Colonic mucosa (tissue), 4 donors: ENCODE measurements at regions not wholly inside any gene's neighbourhood (a gene's known extent, or its start where the extent isn't known, plus 50 kb on each side); places are given as distances from the start of the nearest gene placed in this dataset.
"Not testable (repeated sequence)": the region's sequence is repeated elsewhere in the genome, so short reads cannot be mapped to it uniquely, and the experiment has no call there.

ENCODE experiments used
- DNase-seq: peaks from one replicate; pipeline ENCODE4 v3.0.0-alpha.2; 2020
- H3K27ac ChIP-seq: fragments of 200-600 bp; one replicate; pipeline ENCODE4 v1.8.0; 2021
- H3K27me3 ChIP-seq: fragments of 200-600 bp; one replicate; pipeline ENCODE4 v1.8.0; 2021
- H3K36me3 ChIP-seq: fragments of 200-600 bp; one replicate; pipeline ENCODE4 v1.8.0; 2021
- H3K4me1 ChIP-seq: fragments of 200-600 bp; one replicate; pipeline ENCODE4 v1.8.0; 2021; ENCODE audit warnings: mild to moderate bottlenecking
- H3K4me3 ChIP-seq: fragments of 200-600 bp; one replicate; pipeline ENCODE4 v1.8.0; 2021
- H3K9ac ChIP-seq, 2 donors: one replicate each; pipeline ENCODE4 v1.7.0; 2013; ENCODE audit warnings: control low read depth in 2 of 2, low read depth in 2 of 2, low read length in 2 of 2
- H3K9me3 ChIP-seq: fragments of 200-600 bp; one replicate; pipeline ENCODE4 v1.8.0; 2021
- CTCF ChIP-seq: fragments of 200-600 bp; IDR thresholded peaks from one replicate; pipeline ENCODE4 v1.8.0; 2022; ENCODE audit warnings: antibody characterized with exemption, mild to moderate bottlenecking
- intact Hi-C: fragments of 100-400 bp; cut with DNase I; formaldehyde crosslinking; loops from one replicate; pipeline ENCODE4 v1.14.1; 2022
- donor health status: healthy.
- donor health status: DM: no; HTN: no; CAD: no.
- donor health status: DM: no; HTN: no; CAD: no.

DNA sequence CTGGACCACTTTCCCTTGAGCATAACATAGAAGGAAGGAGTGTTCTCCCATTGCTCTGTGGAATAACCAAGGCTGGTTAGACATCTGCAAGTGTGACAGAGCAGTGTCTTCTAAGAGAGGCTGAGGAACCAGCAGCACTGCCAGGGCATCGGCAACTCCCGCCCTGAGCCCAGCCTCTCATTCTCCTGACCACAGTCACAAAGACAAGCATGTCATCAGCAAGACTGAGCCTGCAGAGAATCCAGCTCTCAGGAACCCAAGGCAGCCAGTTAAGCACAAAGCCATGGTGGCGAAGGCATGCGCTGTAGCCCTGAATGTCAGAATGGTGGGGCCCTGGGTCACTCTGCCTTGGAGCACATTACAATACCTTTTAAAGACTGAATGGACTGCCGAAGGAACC, 253.9 kb downstream of the AGTPBP1 start:
- Histone ChIP-seq H3K27ac (no peak overlapping the region), H3K9me3 (no peaks in the 10 kb centered on the region), H3K27me3 (no peaks in the 10 kb centered on the region), H3K4me1 (no peaks in the 10 kb centered on the region), H3K4me3 (no peak overlapping the region), H3K9ac (no peak overlapping the region), H3K36me3 (no peaks in the 10 kb centered on the region)
- intact Hi-C loops = no loop called here
- no peak for DNase-seq
- no peak for TF ChIP-seq CTCF

DNA sequence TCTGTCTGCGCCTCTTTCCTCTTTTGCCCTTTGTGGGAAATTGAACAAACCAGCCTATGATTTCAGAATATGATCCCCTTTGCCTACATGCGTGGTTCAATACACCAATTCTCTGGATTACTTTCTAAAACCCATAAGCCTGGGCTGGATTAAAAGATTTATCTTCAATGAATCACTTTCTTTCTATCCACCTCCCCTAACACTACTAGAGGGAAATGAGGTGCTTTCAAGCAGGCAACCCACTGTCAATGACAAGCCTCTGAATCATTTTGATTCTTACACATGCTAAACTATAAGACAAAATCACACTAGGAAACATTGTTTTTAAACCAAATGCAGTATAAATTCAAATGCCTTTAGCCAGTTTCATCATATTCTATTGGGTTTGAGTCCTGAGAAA, 257.5 kb downstream of the AGTPBP1 start:
- intact Hi-C loops = no loop called here

DNA sequence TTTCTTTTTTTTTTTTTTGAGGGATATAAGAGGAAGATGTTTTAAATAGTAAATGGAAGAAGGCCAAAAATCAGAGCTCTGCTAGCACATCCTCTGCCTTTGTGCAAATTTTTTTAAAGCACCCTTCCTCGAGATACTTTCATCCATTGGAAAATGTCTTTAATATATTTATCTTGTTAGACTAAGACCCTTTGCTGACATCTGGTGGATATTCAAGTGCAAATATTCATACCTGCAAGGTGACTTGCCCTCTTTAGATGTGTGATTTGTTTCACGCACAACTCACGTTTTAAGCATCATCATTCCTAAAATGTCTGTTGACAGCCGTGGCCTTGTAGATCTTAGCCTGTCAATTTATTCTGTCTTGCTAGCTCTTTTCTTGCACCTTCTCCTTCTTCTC, 258.5 kb downstream of the AGTPBP1 start:
- Histone ChIP-seq H3K4me3 (no peak overlapping the region), H3K27ac (no peak overlapping the region), H3K4me1 (no peaks in the 10 kb centered on the region), H3K36me3 (no peaks in the 10 kb centered on the region), H3K9me3 (no peaks in the 10 kb centered on the region), H3K27me3 (no peaks in the 10 kb centered on the region), H3K9ac (no peak overlapping the region)
- no peak for TF ChIP-seq CTCF
- intact Hi-C loops = no loop called here
- no peak for DNase-seq

More for the DNA sequence above, 257.5 kb downstream of the AGTPBP1 start:
- H3K27ac ChIP-seq = no peak overlapping the region
- DNase-seq = no peak
- H3K4me3 ChIP-seq = no peak overlapping the region
- no peaks in the 10 kb centered on the region for H3K27me3 ChIP-seq
- no peaks in the 10 kb centered on the region for H3K9me3 ChIP-seq
- H3K9ac ChIP-seq = no peak overlapping the region
- H3K36me3 ChIP-seq = no peaks in the 10 kb centered on the region
- H3K4me1 ChIP-seq = no peaks in the 10 kb centered on the region
- no peak for TF ChIP-seq CTCF

- H3K4me3 ChIP-seq = no peak overlapping the region
- H3K9ac ChIP-seq = no peak overlapping the region
- H3K4me1 ChIP-seq = no peaks in the 10 kb centered on the region
- no peaks in the 10 kb centered on the region for H3K9me3 ChIP-seq
- DNase-seq = no peak
- intact Hi-C loops = no loop called here
- H3K27ac ChIP-seq = no peak overlapping the region
- no peaks in the 10 kb centered on the region for H3K27me3 ChIP-seq
- no peak for TF ChIP-seq CTCF
- no peaks in the 10 kb centered on the region for H3K36me3 ChIP-seq
Measured at GRCh38 chr9:85479305-85479704, 262.4 kb downstream of the AGTPBP1 start.

DNA sequence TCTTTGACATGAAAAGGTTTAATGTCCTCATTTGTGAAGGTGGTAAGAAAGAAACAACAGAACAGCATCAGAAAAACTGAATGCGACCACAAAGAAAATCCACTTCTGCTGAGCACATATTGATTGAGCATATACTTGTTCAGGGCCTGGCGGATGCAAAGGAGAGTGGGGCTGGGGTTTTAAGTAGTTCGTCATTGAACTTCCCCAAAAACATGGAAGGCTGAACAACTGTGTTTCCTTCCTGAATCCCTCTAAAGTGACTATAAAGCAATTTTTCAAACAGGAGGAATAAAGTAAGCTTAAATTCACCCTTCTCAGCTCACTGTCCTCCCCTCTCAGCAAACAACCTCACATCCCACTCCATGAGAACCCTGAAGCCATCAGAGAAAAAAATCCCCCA, 262.9 kb downstream of the AGTPBP1 start:
- TF ChIP-seq CTCF = no peak
- H3K27ac ChIP-seq = no peak overlapping the region
- no peaks in the 10 kb centered on the region for H3K9me3 ChIP-seq
- no peak overlapping the region for H3K9ac ChIP-seq
- no peak for DNase-seq
- intact Hi-C loops = no loop called here
- H3K4me1 ChIP-seq = no peaks in the 10 kb centered on the region
- no peaks in the 10 kb centered on the region for H3K36me3 ChIP-seq
- no peak overlapping the region for H3K4me3 ChIP-seq
- H3K27me3 ChIP-seq = no peaks in the 10 kb centered on the region

- H3K36me3 ChIP-seq = not testable (repeated sequence)
Measured at GRCh38 chr9:85474896-85475295, 266.9 kb downstream of the AGTPBP1 start.

More at GRCh38 chr9:85474896-85475295, 266.9 kb downstream of the AGTPBP1 start:
- H3K27ac ChIP-seq, H3K27me3 ChIP-seq, H3K4me3 ChIP-seq, DNase-seq, H3K4me1 ChIP-seq, H3K9ac ChIP-seq, intact Hi-C loops, H3K9me3 ChIP-seq: not testable (repeated sequence)
